Panc1 (cell line): ENCODE measurements at regions not wholly inside any gene's neighbourhood (a gene's known extent, or its start where the extent isn't known, plus 50 kb on each side); places are given as distances from the start of the nearest gene placed in this dataset.

Experiments used
- ATAC-seq: fragments of 200-7000 bp; cut with Tn5 transposase; 2 replicates; pipeline ENCODE4 v1.9.1; 2020; ENCODE audit warnings: mild to moderate bottlenecking, moderate library complexity
- BruUV-seq: library from RNA; stranded (reverse); fragments of 400-500 nt; replicated peaks from 2 replicates; lab custom pipeline; 2021; lab: Mats Ljungman, UMichigan
- CTCF ChIA-PET: fragments of 300-600 bp; sonication (Branson Sonifier 250); formaldehyde crosslinking; loops from one replicate; lab custom pipeline; 2022; ENCODE audit warnings: antibody characterized with exemption; lab: Charles Lee
- POLR2A ChIA-PET: fragments of 300-600 bp; sonication (Branson Sonifier 250); formaldehyde crosslinking; loops from one replicate; lab custom pipeline; 2022; ENCODE audit warnings: antibody characterized with exemption; lab: Charles Lee
- DNase-seq: peaks from one replicate; pipeline ENCODE4 v3.0.0-alpha.2; 2010; ENCODE audit warnings: low read depth, low spot score
- H3K27ac ChIP-seq: 2 replicates; pipeline ENCODE4 v1.5.1; 2011; ENCODE audit warnings: mild to moderate bottlenecking, low read length, inconsistent platforms
- H3K27me3 ChIP-seq: fragments of 200-500 bp; sonication (Bioruptor generic); 2 replicates; pipeline ENCODE4 v1.6.0; 2014; ENCODE audit warnings: low read length, inconsistent platforms; ENCODE audit not compliant: control insufficient read depth, insufficient read depth
- H3K36me3 ChIP-seq: fragments of 200-500 bp; sonication (Bioruptor generic); 2 replicates; pipeline ENCODE4 v1.5.1; 2014; ENCODE audit warnings: inconsistent platforms, mild to moderate bottlenecking, low read length, moderate library complexity; ENCODE audit not compliant: control insufficient read depth, insufficient read depth
- H3K4me1 ChIP-seq: 2 replicates; pipeline ENCODE4 v1.5.1; 2011; ENCODE audit warnings: inconsistent platforms, mild to moderate bottlenecking, low read length, moderate library complexity; ENCODE audit not compliant: control insufficient read depth, insufficient read depth
- H3K4me3 ChIP-seq, 2 experiments: 2 replicates each; pipeline ENCODE4 v1.5.1; 2011 to 2012; ENCODE audit warnings: low read depth in 2 of 2, low read length in 2 of 2, mild to moderate bottlenecking in 2 of 2, inconsistent platforms in 1 of 2, moderate library complexity in 1 of 2
- H3K9me3 ChIP-seq: fragments of 200-500 bp; sonication (Bioruptor generic); 2 replicates; pipeline ENCODE4 v1.5.1; 2014; ENCODE audit warnings: low read depth, mild to moderate bottlenecking, inconsistent platforms, low read length, moderate library complexity; ENCODE audit not compliant: control insufficient read depth, insufficient read depth
- CTCF ChIP-seq: fragments of 450-650 bp; IDR thresholded peaks from 2 replicates; pipeline ENCODE4 v1.5.1; 2017; ENCODE audit warnings: mild to moderate bottlenecking
- POLR2AphosphoS5 ChIP-seq: IDR thresholded peaks from 2 replicates; pipeline ENCODE4 v1.6.1; 2012; ENCODE audit warnings: mild to moderate bottlenecking, low read depth, low read length, moderate library complexity
- REST ChIP-seq, 2 experiments: IDR thresholded peaks; 2 replicates each; pipeline ENCODE4 v1.6.1; 2011 to 2012; ENCODE audit warnings: low read depth in 2 of 2, control low read depth in 1 of 2, low read length in 1 of 2, mild to moderate bottlenecking in 1 of 2, moderate library complexity in 1 of 2; ENCODE audit not compliant: insufficient read depth in 1 of 2
- SIN3A ChIP-seq: IDR thresholded peaks from 2 replicates; pipeline ENCODE4 v1.6.1; 2012; ENCODE audit warnings: low read depth, mild to moderate bottlenecking, low read length, moderate library complexity, borderline replicate concordance; ENCODE audit not compliant: insufficient read depth
- TCF7L2 ChIP-seq: IDR thresholded peaks from 2 replicates; pipeline ENCODE4 v1.6.1; 2011; ENCODE audit warnings: mild to moderate bottlenecking, low read depth, low read length, inconsistent platforms
- in situ Hi-C: cut with HindIII; loops from 2 replicates; pipeline ENCODE4 v1.10.0; 2016; ENCODE audit warnings: low sequenced_read_pairs, low pct_unique_long_range_greater_than_20kb
- intact Hi-C: fragments of 100-400 bp; cut with micrococcal nuclease; formaldehyde crosslinking; loops from one replicate; pipeline ENCODE4 v1.10.0; 2022; ENCODE audit not compliant: unreplicated experiment

DNA sequence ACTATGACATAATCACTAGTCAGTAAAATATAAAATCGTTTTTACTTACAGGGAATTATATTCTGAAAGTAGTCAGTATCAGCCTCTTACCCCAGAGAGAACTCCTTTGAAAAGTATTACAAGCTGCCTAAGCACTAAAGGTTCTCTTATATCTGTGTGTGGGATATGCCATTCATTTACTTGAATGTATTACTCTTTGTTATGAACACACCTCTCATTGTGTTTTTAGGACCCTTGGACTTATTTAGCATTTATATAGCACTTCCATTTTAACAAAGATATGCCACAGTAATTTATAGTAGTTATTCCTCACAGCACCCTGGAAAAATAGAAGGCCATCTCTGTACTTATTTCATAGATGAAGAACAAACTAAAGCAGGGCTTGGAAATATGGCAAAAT is 1178.0 kb downstream of the OLFM4 start:
- no peak for ATAC-seq
- in situ Hi-C loops, result no loop called here
- Histone ChIP-seq H3K27ac (no peak overlapping the region), H3K36me3 (no peaks in the 10 kb centered on the region), H3K4me3 (no peak overlapping the region), H3K4me1 (no peaks in the 10 kb centered on the region), H3K9me3 (no peaks in the 10 kb centered on the region), H3K27me3 (no peaks in the 10 kb centered on the region)
- intact Hi-C loops, result no loop called here
- ChIA-PET POLR2A (no interaction called here), CTCF (no interaction called here)
- no peak for DNase-seq
- no TSS peak for BruUV-seq
- no peak for TF ChIP-seq REST (IDR thresholded peaks at IDR 0.05; ENCODE audit: insufficient read depth in 1 of 2, low read depth in 2 of 2, low read length in 1 of 2)
- no peak for TF ChIP-seq POLR2AphosphoS5
- no peak for TF ChIP-seq TCF7L2
- TF ChIP-seq CTCF, result no peak
- TF ChIP-seq SIN3A, result no peak

- POLR2A ChIA-PET, result no interaction called here
- H3K27ac ChIP-seq, result no peak overlapping the region
- no peaks in the 10 kb centered on the region for H3K9me3 ChIP-seq
- no peaks in the 10 kb centered on the region for H3K36me3 ChIP-seq
- in situ Hi-C loops (no loop called here), intact Hi-C loops (no loop called here)
- no TSS peak for BruUV-seq
- no peak overlapping the region for H3K4me3 ChIP-seq
- DNase-seq (no peak), ATAC-seq (no peak)
- CTCF ChIA-PET, result no interaction called here
- TF ChIP-seq TCF7L2 (no peak), CTCF (no peak), REST (IDR thresholded peaks at IDR 0.05; ENCODE audit: insufficient read depth in 1 of 2, low read depth in 2 of 2, low read length in 1 of 2) (no peak), SIN3A (no peak), POLR2AphosphoS5 (no peak)
- H3K27me3 ChIP-seq, result no peaks in the 10 kb centered on the region
- no peaks in the 10 kb centered on the region for H3K4me1 ChIP-seq
These were observed 1181.9 kb downstream of the OLFM4 start for GRCh38 chr13:54210397-54211049.
